Trophoblast cell (in vitro differentiated cells and primary cell): ENCODE measurements at regions not wholly inside any gene's neighbourhood (a gene's known extent, or its start where the extent isn't known, plus 50 kb on each side); places are given as distances from the start of the nearest gene placed in this dataset.

ENCODE experiments used
- DNase-seq, 2 donors: peaks; one replicate each; pipeline ENCODE4 v3.0.0-alpha.2; 2016
- H2AFZ ChIP-seq: 2 replicates; pipeline ENCODE4 v1.6.1; 2013; ENCODE audit warnings: low read length, moderate library complexity, mild to moderate bottlenecking; ENCODE audit not compliant: insufficient read depth, poor library complexity
- H2AK5ac ChIP-seq: 2 replicates; pipeline ENCODE4 v1.6.1; 2013; ENCODE audit warnings: mild to moderate bottlenecking, low read length
- H2BK120ac ChIP-seq: 2 replicates; pipeline ENCODE4 v1.6.1; 2013; ENCODE audit warnings: low read length, mild to moderate bottlenecking, moderate library complexity; ENCODE audit not compliant: insufficient read depth, poor library complexity
- H2BK12ac ChIP-seq: 2 replicates; pipeline ENCODE4 v1.6.1; 2013; ENCODE audit warnings: mild to moderate bottlenecking, low read length, moderate library complexity
- H2BK5ac ChIP-seq: 2 replicates; pipeline ENCODE4 v1.6.1; 2013; ENCODE audit warnings: low read length, low read depth, moderate library complexity, mild to moderate bottlenecking; ENCODE audit not compliant: poor library complexity
- H3K14ac ChIP-seq: 2 replicates; pipeline ENCODE4 v1.6.1; 2013; ENCODE audit warnings: mild to moderate bottlenecking, low read length
- H3K18ac ChIP-seq: 2 replicates; pipeline ENCODE4 v1.6.1; 2013; ENCODE audit warnings: mild to moderate bottlenecking, low read length
- H3K23ac ChIP-seq: 2 replicates; pipeline ENCODE4 v1.6.1; 2013; ENCODE audit warnings: low read length
- H3K27ac ChIP-seq: 2 replicates; pipeline ENCODE4 v1.5.1; 2013; ENCODE audit warnings: low read depth, mild to moderate bottlenecking, inconsistent platforms, low read length, moderate library complexity
- H3K27me3 ChIP-seq: 2 replicates; pipeline ENCODE4 v1.6.1; 2013; ENCODE audit warnings: inconsistent platforms, mild to moderate bottlenecking, low read length, moderate library complexity; ENCODE audit not compliant: insufficient read depth
- H3K36me3 ChIP-seq, 2 experiments: 1 replicate in 1 of 2; 2 replicates in 1 of 2; pipeline ENCODE4 v1.6.1; 2013; ENCODE audit warnings: low read length in 2 of 2, mild to moderate bottlenecking in 2 of 2, moderate library complexity in 1 of 2; ENCODE audit not compliant: insufficient read depth in 2 of 2, control insufficient read depth in 1 of 2
- H3K4ac ChIP-seq: 2 replicates; pipeline ENCODE4 v1.6.1; 2013; ENCODE audit warnings: low read depth, mild to moderate bottlenecking, low read length, moderate library complexity
- H3K4me1 ChIP-seq, 2 experiments: 1 replicate in 1 of 2; 2 replicates in 1 of 2; pipeline ENCODE4 v1.6.1; 2013; ENCODE audit warnings: low read length in 2 of 2, mild to moderate bottlenecking in 2 of 2, moderate library complexity in 1 of 2; ENCODE audit not compliant: insufficient read depth in 2 of 2, control insufficient read depth in 1 of 2
- H3K4me2 ChIP-seq: 2 replicates; pipeline ENCODE4 v1.6.1; 2013; ENCODE audit warnings: inconsistent platforms, mild to moderate bottlenecking, low read length, moderate library complexity
- H3K4me3 ChIP-seq: 2 replicates; pipeline ENCODE4 v1.5.1; 2013; ENCODE audit warnings: mild to moderate bottlenecking, low read depth, low read length, inconsistent platforms
- H3K79me1 ChIP-seq: one replicate; pipeline ENCODE4 v1.6.1; 2013; ENCODE audit warnings: low read length
- H3K79me2 ChIP-seq: 2 replicates; pipeline ENCODE4 v1.6.1; 2013; ENCODE audit warnings: low read length, mild to moderate bottlenecking; ENCODE audit not compliant: control insufficient read depth, insufficient read depth, poor library complexity
- H3K9ac ChIP-seq: 2 replicates; pipeline ENCODE4 v1.6.1; 2013; ENCODE audit warnings: mild to moderate bottlenecking, low read length
- H3K9me3 ChIP-seq: 2 replicates; pipeline ENCODE4 v1.6.1; 2013; ENCODE audit warnings: low read depth, mild to moderate bottlenecking, control low read depth, inconsistent platforms, low read length; ENCODE audit not compliant: insufficient read depth
- H4K12ac ChIP-seq: 2 replicates; pipeline ENCODE4 v1.6.1; 2013; ENCODE audit warnings: low read depth, mild to moderate bottlenecking, low read length, moderate library complexity
- H4K8ac ChIP-seq: 2 replicates; pipeline ENCODE4 v1.6.1; 2013; ENCODE audit warnings: low read depth, mild to moderate bottlenecking, low read length, moderate library complexity
- H4K91ac ChIP-seq: one replicate; pipeline ENCODE4 v1.6.1; 2013; ENCODE audit warnings: low read depth, mild to moderate bottlenecking, low read length, moderate library complexity
- WGBS: extraction: QIAGEN DNeasy Blood & Tissue Kit; methylation state at CpG from one replicate; pipeline ENCODE4 v1.1.7; 2013; ENCODE audit warnings: missing lambda C conversion rate; ENCODE audit not compliant: insufficient read length, insufficient coverage; ENCODE audit errors: extremely low coverage; 5-methylcytosine and 5-hydroxymethylcytosine counted together

DNA sequence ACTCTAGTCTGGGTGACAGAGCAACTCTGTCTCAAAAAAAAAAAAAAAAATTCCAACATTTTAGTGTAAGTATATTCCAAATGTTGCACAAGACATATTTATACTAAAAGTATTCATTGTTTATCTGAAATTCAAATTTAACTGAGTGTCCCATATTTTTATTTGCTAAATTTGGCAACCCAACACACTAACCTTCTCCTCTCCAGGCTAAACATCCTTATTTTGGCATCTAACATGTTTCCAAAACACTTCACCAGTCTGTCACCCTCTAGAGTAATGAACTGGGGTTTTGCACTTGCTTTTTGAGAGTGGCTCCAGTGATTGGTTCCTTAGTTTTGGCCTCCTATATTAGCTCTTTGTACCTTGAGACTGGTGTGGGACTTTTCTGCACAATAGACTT is 243.4 kb upstream of the SALL1 start:
- Histone ChIP-seq H2AK5ac (no peak overlapping the region), H2BK12ac (no peak overlapping the region), H3K4me1 (peaks cover 2 to 5% of the 10 kb centered on the region in 2 experiments), H2BK5ac (no peak overlapping the region), H3K79me2 (no peaks in the 10 kb centered on the region), H2AFZ (no peak overlapping the region), H3K9ac (no peak overlapping the region), H3K18ac (no peak overlapping the region), H3K14ac (no peak overlapping the region), H3K23ac (no peak overlapping the region), H4K91ac (no peak overlapping the region), H3K4ac (no peak overlapping the region), H3K27ac (no peak overlapping the region), H4K8ac (no peak overlapping the region), H2BK120ac (no peak overlapping the region), H3K27me3 (no peaks in the 10 kb centered on the region), H3K79me1 (no peaks in the 10 kb centered on the region), H3K4me3 (no peak overlapping the region), H3K9me3 (no peaks in the 10 kb centered on the region), H3K4me2 (no peak overlapping the region), H3K36me3 (no peaks in the 10 kb centered on the region), H4K12ac (no peak overlapping the region)
- DNase-seq = no peak

DNA sequence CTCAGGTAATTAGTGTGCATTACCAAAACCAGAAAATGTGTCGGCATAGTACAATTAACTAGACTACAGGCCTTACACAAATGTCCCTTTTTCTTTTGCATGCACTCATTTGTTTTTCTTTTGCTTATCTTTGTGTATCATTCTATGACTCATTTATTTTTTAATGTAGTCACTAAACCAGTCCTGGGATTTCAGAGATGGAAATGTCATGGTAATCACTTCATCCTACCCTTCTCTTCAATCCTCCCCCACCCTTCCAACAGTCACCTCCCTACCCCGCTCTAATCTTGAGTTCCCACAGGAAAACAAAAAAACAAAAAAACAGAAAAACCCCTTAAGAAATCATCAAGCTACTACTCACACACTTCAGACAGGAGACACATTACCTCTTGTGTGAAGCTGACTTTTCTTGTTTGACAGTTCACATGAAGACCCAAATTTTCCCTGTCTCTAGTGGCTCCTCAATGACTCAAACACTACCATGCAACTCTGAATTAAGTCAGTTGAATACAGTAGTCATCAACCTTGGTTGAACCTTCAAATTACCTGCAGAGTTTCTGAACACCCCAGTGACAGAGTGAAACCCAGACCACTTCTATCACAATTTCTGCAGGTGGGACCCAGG is 242.4 kb upstream of the SALL1 start:
- no peak overlapping the region for H3K4ac ChIP-seq
- no peak overlapping the region for H4K8ac ChIP-seq
- no peak overlapping the region for H2BK120ac ChIP-seq
- no peak overlapping the region for H2BK5ac ChIP-seq
- no peaks in the 10 kb centered on the region for H3K79me1 ChIP-seq
- H3K14ac ChIP-seq = no peak overlapping the region
- H3K36me3 ChIP-seq = no peaks in the 10 kb centered on the region
- H3K9me3 ChIP-seq = no peaks in the 10 kb centered on the region
- no peak for DNase-seq
- no peak overlapping the region for H3K4me3 ChIP-seq
- no peak overlapping the region for H2AFZ ChIP-seq
- peaks cover 2 to 5% of the 10 kb centered on the region in 2 experiments for H3K4me1 ChIP-seq
- H2AK5ac ChIP-seq = no peak overlapping the region
- H3K27me3 ChIP-seq = no peaks in the 10 kb centered on the region
- H3K9ac ChIP-seq = no peak overlapping the region
- no peak overlapping the region for H4K91ac ChIP-seq
- no peaks in the 10 kb centered on the region for H3K79me2 ChIP-seq
- no peak overlapping the region for H3K18ac ChIP-seq
- H3K4me2 ChIP-seq = no peak overlapping the region
- H4K12ac ChIP-seq = no peak overlapping the region
- no peak overlapping the region for H2BK12ac ChIP-seq
- no peak overlapping the region for H3K27ac ChIP-seq
- no CpG with 5 or more reads among the region's 2 CpGs for WGBS
- no peak overlapping the region for H3K23ac ChIP-seq

DNA sequence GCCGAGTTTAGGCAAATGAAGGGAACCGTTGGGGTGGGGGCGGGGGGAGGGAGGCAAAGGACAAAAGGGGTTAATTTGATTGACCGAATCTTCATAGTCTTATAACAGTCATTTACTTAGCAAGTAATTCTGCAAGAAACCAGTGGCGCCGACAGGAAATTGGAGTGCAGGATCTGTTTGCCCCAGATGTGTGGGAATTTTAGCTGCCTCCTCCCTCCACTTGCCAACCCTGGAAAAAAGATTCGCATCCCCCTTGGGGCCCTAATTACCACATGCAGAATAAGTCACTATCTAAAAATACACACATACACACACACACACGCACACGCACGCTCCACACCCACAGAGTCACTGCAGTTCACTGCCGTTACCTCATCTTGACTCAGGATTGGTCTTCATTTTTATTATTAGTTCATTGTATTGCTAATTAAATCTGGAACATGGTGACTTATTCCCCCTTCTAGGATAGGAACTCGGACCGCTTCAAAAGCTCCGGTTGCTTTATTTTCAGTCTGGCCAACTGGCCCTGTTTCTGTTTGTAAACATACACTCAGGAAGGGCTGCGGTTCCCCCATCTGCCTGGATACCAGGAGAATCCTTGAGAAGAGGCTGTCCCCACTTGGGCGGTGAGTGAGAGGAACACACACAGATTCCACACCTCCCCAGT is 241.6 kb upstream of the SALL1 start:
- H3K27ac ChIP-seq = no peak overlapping the region
- peaks cover 2 to 5% of the 10 kb centered on the region in 2 experiments for H3K4me1 ChIP-seq
- no peak overlapping the region for H3K9ac ChIP-seq
- H3K79me1 ChIP-seq = no peaks in the 10 kb centered on the region
- H4K8ac ChIP-seq = no peak overlapping the region
- no peaks in the 10 kb centered on the region for H3K36me3 ChIP-seq
- H3K27me3 ChIP-seq = no peaks in the 10 kb centered on the region
- H2BK120ac ChIP-seq = no peak overlapping the region
- no peak overlapping the region for H2AFZ ChIP-seq
- DNase-seq = no peak
- H3K23ac ChIP-seq = no peak overlapping the region
- H2BK12ac ChIP-seq = no peak overlapping the region
- no peaks in the 10 kb centered on the region for H3K79me2 ChIP-seq
- no peak overlapping the region for H4K12ac ChIP-seq
- no peak overlapping the region for H3K4me3 ChIP-seq
- H3K14ac ChIP-seq = no peak overlapping the region
- no peak overlapping the region for H4K91ac ChIP-seq
- no CpG with 5 or more reads among the region's 16 CpGs for WGBS
- no peak overlapping the region for H3K4ac ChIP-seq
- H3K4me2 ChIP-seq = no peak overlapping the region
- no peak overlapping the region for H3K18ac ChIP-seq
- H2AK5ac ChIP-seq = no peak overlapping the region
- no peak overlapping the region for H2BK5ac ChIP-seq
- H3K9me3 ChIP-seq = peaks cover 2% of the 10 kb centered on the region

DNA sequence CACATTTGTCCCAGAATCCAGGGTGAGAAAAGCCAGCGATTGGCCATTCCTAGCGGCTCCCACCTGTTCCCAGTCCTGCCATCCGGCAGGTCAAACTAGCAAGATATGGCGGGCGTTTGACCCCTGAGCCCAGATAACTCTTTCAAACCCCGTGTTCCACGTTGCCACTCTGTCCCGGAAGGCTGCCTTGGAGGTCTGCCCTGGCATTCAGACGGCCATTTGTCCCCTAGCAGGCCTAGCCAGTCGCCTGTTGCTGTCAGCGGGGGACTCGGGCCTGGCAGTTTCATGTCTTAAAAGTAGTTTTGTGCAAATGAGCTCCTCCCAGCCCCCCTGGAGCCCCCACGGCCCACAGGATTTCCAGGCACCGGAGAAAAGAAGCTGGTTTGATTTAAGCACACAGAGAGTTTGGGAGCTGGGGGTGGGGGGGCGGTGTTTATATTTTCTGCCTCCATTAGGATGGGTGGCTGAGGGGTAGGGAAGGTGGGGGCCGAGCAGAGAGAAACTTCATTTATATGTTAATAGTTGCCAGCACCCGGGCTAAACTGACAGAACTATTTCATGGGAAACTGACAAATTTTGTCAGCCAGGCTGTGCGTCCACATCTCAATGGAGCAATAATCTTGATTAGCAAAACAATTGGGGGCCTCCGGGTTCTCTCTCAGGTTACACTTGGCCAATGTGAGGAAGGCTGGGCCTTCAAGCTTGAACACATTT is 240.9 kb upstream of the SALL1 start:
- Histone ChIP-seq H2BK12ac (no peak overlapping the region), H3K9ac (no peak overlapping the region), H3K79me2 (no peaks in the 10 kb centered on the region), H3K4me3 (no peak overlapping the region), H3K4ac (no peak overlapping the region), H4K91ac (no peak overlapping the region), H4K12ac (no peak overlapping the region), H2BK5ac (no peak overlapping the region), H3K4me1 (peaks cover 2 to 5% of the 10 kb centered on the region in 2 experiments), H3K23ac (no peak overlapping the region), H3K9me3 (peaks cover 2% of the 10 kb centered on the region), H3K36me3 (no peaks in the 10 kb centered on the region), H3K27ac (no peak overlapping the region), H3K18ac (no peak overlapping the region), H2AFZ (peak overlapping the region; percentile 35), H3K14ac (no peak overlapping the region), H3K79me1 (no peaks in the 10 kb centered on the region), H3K27me3 (no peaks in the 10 kb centered on the region), H4K8ac (no peak overlapping the region), H2AK5ac (no peak overlapping the region), H3K4me2 (no peak overlapping the region), H2BK120ac (no peak overlapping the region)
- no CpG with 5 or more reads among the region's 19 CpGs for WGBS
- no peak for DNase-seq
